ENCODE measurements at regions not wholly inside any gene's neighbourhood (a gene's known extent, or its start where the extent isn't known, plus 50 kb on each side); places are given as distances from the start of the nearest gene placed in this dataset.
"Not testable (repeated sequence)": the region's sequence is repeated elsewhere in the genome, so short reads cannot be mapped to it uniquely, and the experiment has no call there.

DNA sequence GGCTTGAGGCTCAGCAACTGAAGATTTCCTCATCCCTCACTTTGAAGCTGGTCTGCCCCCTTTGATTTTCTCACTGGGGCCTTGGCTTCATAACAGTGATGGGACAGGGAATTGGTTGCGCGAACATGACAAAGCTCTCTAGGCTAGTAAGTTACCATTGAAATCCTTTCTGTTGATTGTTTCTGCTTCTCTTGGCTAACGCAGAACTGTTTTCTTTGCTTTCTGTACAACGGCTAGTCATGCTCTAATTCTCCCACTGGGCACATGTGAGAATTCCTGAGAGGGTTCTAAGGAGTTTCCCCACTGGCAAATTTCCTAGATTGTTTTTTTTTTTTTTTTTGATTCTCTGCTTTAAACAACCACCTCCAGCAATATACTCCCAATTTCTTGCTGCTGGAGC, 738.6 kb downstream of the PCDH7 start:
- no peaks in the 10 kb centered on the region for H3K27me3 ChIP-seq (ENCODE audit: low read depth, low read length)
- no peaks in the 10 kb centered on the region for H3K4me1 ChIP-seq (ENCODE audit: control insufficient read depth in 1 of 2, insufficient read depth in 2 of 2, low read length in 2 of 2)
- no peak overlapping the region for H3K27ac ChIP-seq (ENCODE audit: low read length)
- no peak overlapping the region for H3K4me3 ChIP-seq (ENCODE audit: low read depth in 1 of 2, low read length in 2 of 2)
- H3K9me3 ChIP-seq (ENCODE audit: control insufficient read depth in 1 of 2, low read length in 2 of 2): no peaks in the 10 kb centered on the region
- H3K36me3 ChIP-seq (ENCODE audit: control insufficient read depth in 1 of 2, insufficient read depth in 2 of 2, low read length in 2 of 2): no peaks in the 10 kb centered on the region

DNA sequence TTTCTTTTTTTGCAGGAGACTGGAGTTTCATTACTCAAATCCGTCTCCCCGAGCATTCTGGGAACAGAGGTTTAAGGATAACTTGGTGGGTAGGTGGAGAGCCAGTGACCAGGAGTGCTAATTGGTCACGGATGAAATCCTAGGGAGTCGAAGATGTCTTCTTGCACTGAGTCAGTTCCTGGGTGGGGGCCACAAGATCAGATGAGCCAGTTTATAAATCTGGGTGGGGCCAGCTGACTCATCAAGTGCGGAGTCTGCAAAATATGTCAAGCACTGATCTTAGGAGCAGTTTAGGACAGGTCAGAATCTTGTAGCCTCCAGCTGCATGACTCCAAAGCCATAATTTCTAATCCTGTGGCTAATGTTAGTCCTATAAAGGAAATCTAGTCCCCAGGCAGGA, 741.3 kb downstream of the PCDH7 start:
- H3K9me3 ChIP-seq (ENCODE audit: control insufficient read depth in 1 of 2, low read length in 2 of 2): no peaks in the 10 kb centered on the region
- H3K4me3 ChIP-seq (ENCODE audit: low read depth in 1 of 2, low read length in 2 of 2): no peak overlapping the region
- no peaks in the 10 kb centered on the region for H3K4me1 ChIP-seq (ENCODE audit: control insufficient read depth in 1 of 2, insufficient read depth in 2 of 2, low read length in 2 of 2)
- H3K27ac ChIP-seq (ENCODE audit: low read length): no peak overlapping the region
- H3K27me3 ChIP-seq (ENCODE audit: low read depth, low read length): no peaks in the 10 kb centered on the region
- no peaks in the 10 kb centered on the region for H3K36me3 ChIP-seq (ENCODE audit: control insufficient read depth in 1 of 2, insufficient read depth in 2 of 2, low read length in 2 of 2)

DNA sequence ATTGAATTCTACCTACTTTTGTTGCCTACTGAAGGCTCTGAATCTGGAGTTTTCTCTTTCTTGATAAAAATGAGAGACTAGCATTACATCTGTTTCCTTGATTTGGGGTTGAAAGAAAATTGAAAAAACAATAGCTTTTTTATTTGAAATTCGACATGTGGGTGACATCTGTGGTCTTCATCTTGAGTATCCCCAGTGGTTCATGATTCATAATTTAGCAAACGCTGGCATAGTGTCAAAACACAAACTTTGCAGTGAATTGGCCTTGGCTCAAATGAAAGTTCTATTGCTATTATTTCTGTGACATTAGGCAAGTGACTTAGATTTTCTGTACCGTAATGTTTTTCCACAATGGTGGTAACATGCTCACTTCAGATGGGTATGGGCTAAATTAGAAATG, 747.6 kb downstream of the PCDH7 start:
- Histone ChIP-seq H3K4me1 (ENCODE audit: control insufficient read depth in 1 of 2, insufficient read depth in 2 of 2, low read length in 2 of 2) (no peaks in the 10 kb centered on the region), H3K36me3 (ENCODE audit: control insufficient read depth in 1 of 2, insufficient read depth in 2 of 2, low read length in 2 of 2) (no peaks in the 10 kb centered on the region), H3K4me3 (ENCODE audit: low read depth in 1 of 2, low read length in 2 of 2) (no peak overlapping the region), H3K27me3 (ENCODE audit: low read depth, low read length) (no peaks in the 10 kb centered on the region), H3K27ac (ENCODE audit: low read length) (no peak overlapping the region), H3K9me3 (ENCODE audit: control insufficient read depth in 1 of 2, low read length in 2 of 2) (no peaks in the 10 kb centered on the region)

DNA sequence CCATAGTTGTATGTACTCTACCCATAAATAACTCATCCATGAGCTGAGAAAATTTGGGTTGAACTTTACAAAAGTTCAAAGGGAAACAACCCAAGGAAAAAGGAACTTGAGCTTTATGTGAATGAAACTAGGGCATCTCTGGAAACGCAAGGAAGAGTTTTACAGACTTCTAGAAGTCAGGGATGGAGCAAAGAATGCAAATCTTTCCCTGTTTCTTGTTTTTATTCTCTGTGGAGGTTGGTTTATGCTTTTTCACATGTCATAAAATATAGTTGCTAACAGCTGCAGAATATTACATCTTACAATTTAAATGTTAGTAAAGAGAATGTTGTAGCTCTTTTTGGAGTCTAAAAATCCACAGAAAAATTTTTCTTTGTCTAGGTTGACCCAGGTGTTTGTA, 754.1 kb downstream of the PCDH7 start:
- Histone ChIP-seq H3K4me1 (ENCODE audit: control insufficient read depth in 1 of 2, insufficient read depth in 2 of 2, low read length in 2 of 2) (no peaks in the 10 kb centered on the region), H3K27me3 (ENCODE audit: low read depth, low read length) (no peaks in the 10 kb centered on the region), H3K27ac (ENCODE audit: low read length) (no peak overlapping the region), H3K4me3 (ENCODE audit: low read depth in 1 of 2, low read length in 2 of 2) (no peak overlapping the region), H3K9me3 (ENCODE audit: control insufficient read depth in 1 of 2, low read length in 2 of 2) (peaks cover 0 to 6% of the 10 kb centered on the region in 2 donors), H3K36me3 (ENCODE audit: control insufficient read depth in 1 of 2, insufficient read depth in 2 of 2, low read length in 2 of 2) (no peaks in the 10 kb centered on the region)

- Histone ChIP-seq H3K27ac (ENCODE audit: low read length) (no peak overlapping the region), H3K9me3 (ENCODE audit: control insufficient read depth in 1 of 2, low read length in 2 of 2) (peaks cover 0 to 4% of the 10 kb centered on the region in 2 donors), H3K27me3 (ENCODE audit: low read depth, low read length) (no peaks in the 10 kb centered on the region), H3K36me3 (ENCODE audit: control insufficient read depth in 1 of 2, insufficient read depth in 2 of 2, low read length in 2 of 2) (no peaks in the 10 kb centered on the region), H3K4me3 (ENCODE audit: low read depth in 1 of 2, low read length in 2 of 2) (no peak overlapping the region), H3K4me1 (ENCODE audit: control insufficient read depth in 1 of 2, insufficient read depth in 2 of 2, low read length in 2 of 2) (no peaks in the 10 kb centered on the region)
These were observed 762.5 kb downstream of the PCDH7 start for GRCh38 chr4:31482691-31483090.

DNA sequence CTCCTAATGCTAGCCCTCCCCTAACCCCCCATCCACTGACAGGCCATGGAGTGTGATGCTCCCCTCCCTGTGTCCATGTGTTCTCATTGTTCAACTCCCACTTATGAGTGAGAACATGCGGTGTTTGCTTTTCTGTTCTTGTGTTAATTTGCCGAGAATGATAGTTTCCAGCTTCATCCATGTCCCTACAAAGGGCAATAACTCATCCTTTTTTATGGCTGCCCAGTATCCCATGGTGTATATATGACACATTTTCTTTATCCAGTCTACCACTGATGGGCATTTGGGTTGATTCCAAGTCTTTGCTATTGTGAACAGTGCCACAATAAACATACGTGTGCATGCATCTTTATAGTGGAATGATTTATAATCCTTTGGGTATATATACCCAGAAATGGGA, 779.0 kb downstream of the PCDH7 start:
- H3K4me3 ChIP-seq (ENCODE audit: low read depth in 1 of 2, low read length in 2 of 2); H3K27me3 ChIP-seq (ENCODE audit: low read depth, low read length); H3K36me3 ChIP-seq (ENCODE audit: control insufficient read depth in 1 of 2, insufficient read depth in 2 of 2, low read length in 2 of 2); H3K9me3 ChIP-seq (ENCODE audit: control insufficient read depth in 1 of 2, low read length in 2 of 2); H3K27ac ChIP-seq (ENCODE audit: low read length); H3K4me1 ChIP-seq (ENCODE audit: control insufficient read depth in 1 of 2, insufficient read depth in 2 of 2, low read length in 2 of 2): not testable (repeated sequence)

- H3K4me3 ChIP-seq (ENCODE audit: low read depth in 1 of 2, low read length in 2 of 2): no peak overlapping the region
- H3K27ac ChIP-seq (ENCODE audit: low read length): no peak overlapping the region
- no peaks in the 10 kb centered on the region for H3K36me3 ChIP-seq (ENCODE audit: control insufficient read depth in 1 of 2, insufficient read depth in 2 of 2, low read length in 2 of 2)
- no peaks in the 10 kb centered on the region for H3K9me3 ChIP-seq (ENCODE audit: control insufficient read depth in 1 of 2, low read length in 2 of 2)
- no peaks in the 10 kb centered on the region for H3K27me3 ChIP-seq (ENCODE audit: low read depth, low read length)
- H3K4me1 ChIP-seq (ENCODE audit: control insufficient read depth in 1 of 2, insufficient read depth in 2 of 2, low read length in 2 of 2): no peaks in the 10 kb centered on the region
These were observed 796.4 kb downstream of the PCDH7 start for GRCh38 chr4:31516520-31516919.

DNA sequence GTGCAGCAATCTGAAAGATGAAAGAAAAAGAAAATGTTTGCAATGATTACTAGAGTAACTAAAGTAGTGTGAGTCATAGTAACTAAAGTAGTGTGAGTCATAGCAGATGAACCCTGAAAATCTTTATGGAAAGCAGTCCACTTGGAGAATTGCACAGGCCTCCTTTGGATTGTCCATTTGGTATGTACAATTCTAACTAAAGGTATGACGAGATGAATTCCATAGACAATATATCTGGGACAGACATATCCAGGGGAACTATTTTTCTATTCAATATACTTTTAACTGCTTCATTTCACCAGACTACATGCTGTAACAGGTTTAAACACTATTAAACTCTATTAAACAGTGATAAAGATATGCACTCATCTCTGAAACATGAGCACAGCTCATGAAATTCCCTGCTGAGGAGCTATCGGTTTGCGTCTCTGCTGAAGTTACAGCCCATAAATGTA, 798.7 kb downstream of the PCDH7 start:
- peaks cover 0 to 2% of the 10 kb centered on the region in 2 donors for H3K9me3 ChIP-seq (ENCODE audit: control insufficient read depth in 1 of 2, low read length in 2 of 2)
- H3K27me3 ChIP-seq (ENCODE audit: low read depth, low read length): no peaks in the 10 kb centered on the region
- no peaks in the 10 kb centered on the region for H3K4me1 ChIP-seq (ENCODE audit: control insufficient read depth in 1 of 2, insufficient read depth in 2 of 2, low read length in 2 of 2)
- no peak overlapping the region for H3K27ac ChIP-seq (ENCODE audit: low read length)
- H3K36me3 ChIP-seq (ENCODE audit: control insufficient read depth in 1 of 2, insufficient read depth in 2 of 2, low read length in 2 of 2): no peaks in the 10 kb centered on the region
- no peak overlapping the region for H3K4me3 ChIP-seq (ENCODE audit: low read depth in 1 of 2, low read length in 2 of 2)

- no peak overlapping the region for H3K4me3 ChIP-seq (ENCODE audit: low read depth in 1 of 2, low read length in 2 of 2)
- no peaks in the 10 kb centered on the region for H3K4me1 ChIP-seq (ENCODE audit: control insufficient read depth in 1 of 2, insufficient read depth in 2 of 2, low read length in 2 of 2)
- no peak overlapping the region for H3K27ac ChIP-seq (ENCODE audit: low read length)
- H3K9me3 ChIP-seq (ENCODE audit: control insufficient read depth in 1 of 2, low read length in 2 of 2): peaks cover 6 to 8% of the 10 kb centered on the region in 2 donors
- no peaks in the 10 kb centered on the region for H3K27me3 ChIP-seq (ENCODE audit: low read depth, low read length)
- no peaks in the 10 kb centered on the region for H3K36me3 ChIP-seq (ENCODE audit: control insufficient read depth in 1 of 2, insufficient read depth in 2 of 2, low read length in 2 of 2)
These were observed 810.4 kb downstream of the PCDH7 start for GRCh38 chr4:31530555-31530954.

DNA sequence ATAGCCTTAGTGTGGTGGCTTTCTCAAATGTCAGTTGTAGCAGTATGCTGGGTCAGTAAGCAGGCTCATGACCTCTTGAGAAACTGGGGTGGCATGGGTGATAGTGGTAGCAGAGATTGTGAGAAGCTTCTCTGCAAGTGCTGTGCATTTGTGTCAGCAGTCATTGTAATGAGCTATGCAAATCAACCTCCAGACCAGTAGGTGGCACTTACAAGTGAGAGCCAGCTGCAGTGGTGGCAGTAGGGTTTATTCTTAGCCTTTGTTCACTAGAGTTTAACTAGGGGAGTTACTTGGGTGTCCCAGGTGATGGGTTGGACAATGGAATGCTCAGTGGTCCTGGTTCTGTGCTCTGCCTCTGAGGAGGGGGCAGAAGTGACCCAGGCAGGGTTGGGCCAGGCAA, 818.7 kb downstream of the PCDH7 start:
- H3K27me3 ChIP-seq (ENCODE audit: low read depth, low read length): no peaks in the 10 kb centered on the region
- no peak overlapping the region for H3K4me3 ChIP-seq (ENCODE audit: low read depth in 1 of 2, low read length in 2 of 2)
- no peaks in the 10 kb centered on the region for H3K36me3 ChIP-seq (ENCODE audit: control insufficient read depth in 1 of 2, insufficient read depth in 2 of 2, low read length in 2 of 2)
- H3K9me3 ChIP-seq (ENCODE audit: control insufficient read depth in 1 of 2, low read length in 2 of 2): peaks cover 0 to 4% of the 10 kb centered on the region in 2 donors
- H3K4me1 ChIP-seq (ENCODE audit: control insufficient read depth in 1 of 2, insufficient read depth in 2 of 2, low read length in 2 of 2): no peaks in the 10 kb centered on the region
- H3K27ac ChIP-seq (ENCODE audit: low read length): no peak overlapping the region

GRCh38 chr4:31539284-31540069, 819.3 kb downstream of the PCDH7 start:
- no peak overlapping the region for H3K4me3 ChIP-seq (ENCODE audit: low read depth in 1 of 2, low read length in 2 of 2)
- H3K4me1 ChIP-seq (ENCODE audit: control insufficient read depth in 1 of 2, insufficient read depth in 2 of 2, low read length in 2 of 2): no peaks in the 10 kb centered on the region
- H3K27me3 ChIP-seq (ENCODE audit: low read depth, low read length): no peaks in the 10 kb centered on the region
- H3K9me3 ChIP-seq (ENCODE audit: control insufficient read depth in 1 of 2, low read length in 2 of 2): peaks cover 0 to 4% of the 10 kb centered on the region in 2 donors
- H3K36me3 ChIP-seq (ENCODE audit: control insufficient read depth in 1 of 2, insufficient read depth in 2 of 2, low read length in 2 of 2): no peaks in the 10 kb centered on the region
- H3K27ac ChIP-seq (ENCODE audit: low read length): no peak overlapping the region

DNA sequence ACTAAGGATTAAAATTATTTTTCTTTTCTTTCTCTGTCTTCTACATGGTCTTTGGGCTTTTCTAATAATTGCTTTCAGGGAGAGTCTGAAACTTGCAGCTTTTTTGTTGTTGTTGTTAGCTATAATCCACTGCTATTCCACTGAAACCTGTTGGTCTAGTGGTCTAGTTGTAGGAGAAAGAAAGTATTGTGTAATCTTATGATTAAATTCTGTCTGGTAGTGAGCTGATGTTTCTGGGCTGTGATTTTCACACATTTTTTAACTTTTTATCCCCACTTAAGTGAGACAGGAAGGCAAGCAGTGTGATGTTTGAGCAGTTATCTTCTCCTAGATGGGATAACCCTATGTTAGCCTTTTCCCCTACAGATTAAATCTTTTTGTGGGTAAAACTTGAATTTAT, 825.2 kb downstream of the PCDH7 start:
- no peak overlapping the region for H3K27ac ChIP-seq (ENCODE audit: low read length)
- H3K27me3 ChIP-seq (ENCODE audit: low read depth, low read length): no peaks in the 10 kb centered on the region

More for the DNA sequence above, 825.2 kb downstream of the PCDH7 start:
- no peaks in the 10 kb centered on the region for H3K9me3 ChIP-seq (ENCODE audit: control insufficient read depth in 1 of 2, low read length in 2 of 2)
- H3K36me3 ChIP-seq (ENCODE audit: control insufficient read depth in 1 of 2, insufficient read depth in 2 of 2, low read length in 2 of 2): no peaks in the 10 kb centered on the region
- H3K4me1 ChIP-seq (ENCODE audit: control insufficient read depth in 1 of 2, insufficient read depth in 2 of 2, low read length in 2 of 2): no peaks in the 10 kb centered on the region
- H3K4me3 ChIP-seq (ENCODE audit: low read depth in 1 of 2, low read length in 2 of 2): no peak overlapping the region
